Uterus (tissue), 3 donors: ENCODE measurements at regions not wholly inside any gene's neighbourhood (a gene's known extent, or its start where the extent isn't known, plus 50 kb on each side); places are given as distances from the start of the nearest gene placed in this dataset.

ENCODE experiments used
- DNase-seq, 2 donors: peaks; one replicate each; pipeline ENCODE4 v3.0.0-alpha.2; 2019 to 2020
- H3K27ac ChIP-seq, 2 donors: fragments of 200-600 bp; sonication (generic); 1 replicate in 1 of 2; 2 replicates in 1 of 2; pipeline ENCODE4 v1.5.1; 2016 to 2018
- H3K27me3 ChIP-seq, 2 donors: fragments of 200-600 bp; sonication (generic); one replicate each; pipeline ENCODE4 v1.5.1; 2018 to 2019; ENCODE audit warnings: control low read depth in 1 of 2
- H3K36me3 ChIP-seq, 2 donors: fragments of 200-600 bp; sonication (generic); one replicate each; pipeline ENCODE4 v1.5.1; 2019; ENCODE audit warnings: control low read depth in 1 of 2
- H3K4me1 ChIP-seq, 2 donors: fragments of 200-600 bp; sonication (generic); one replicate each; pipeline ENCODE4 v1.5.1; 2018 to 2019; ENCODE audit warnings: control low read depth in 1 of 2
- H3K4me3 ChIP-seq, 2 donors: fragments of 200-600 bp; sonication (generic); 1 replicate in 1 of 2; 2 replicates in 1 of 2; pipeline ENCODE4 v1.5.1; 2018 to 2019; ENCODE audit warnings: mild to moderate bottlenecking in 1 of 2
- H3K9me3 ChIP-seq, 2 donors: fragments of 200-600 bp; sonication (generic); one replicate each; pipeline ENCODE4 v1.5.1; 2019; ENCODE audit warnings: control low read depth in 1 of 2
- CTCF ChIP-seq, 4 experiments: fragments of 200-600 bp in 2 of 4; fragments of 450-650 bp in 2 of 4; sonication (generic) in 2 of 4; IDR thresholded peaks; one replicate each; pipeline ENCODE4 v1.5.1; 2016 to 2019; ENCODE audit warnings: antibody characterized with exemption in 4 of 4, mild to moderate bottlenecking in 2 of 4, moderate library complexity in 1 of 4
- POLR2A ChIP-seq, 2 donors: fragments of 450-650 bp; IDR thresholded peaks; one replicate each; pipeline ENCODE4 v1.6.1; 2016; ENCODE audit warnings: antibody characterized with exemption in 2 of 2, mild to moderate bottlenecking in 1 of 2, moderate library complexity in 1 of 2
- intact Hi-C: fragments of 100-400 bp; cut with DNase I; formaldehyde crosslinking; loops from one replicate; pipeline ENCODE4 v1.15.1; 2023; ENCODE audit warnings: low total_unique reads
- donor health status: DM: yes; HTN: yes; CAD: no.

- intact Hi-C loops = no loop called here
Observed at GRCh38 chr7:85916016-85916415, 727.7 kb upstream of the GRM3 start.

GRCh38 chr7:85914437-85914836 is 727.6 kb upstream of the SEMA3D start:
- no peaks in the 10 kb centered on the region for H3K9me3 ChIP-seq
- no peak for DNase-seq
- intact Hi-C loops = no loop called here
- no peak overlapping the region for H3K4me3 ChIP-seq
- H3K27ac ChIP-seq = no peak overlapping the region
- no peaks in the 10 kb centered on the region for H3K27me3 ChIP-seq
- TF ChIP-seq CTCF (IDR thresholded peaks at IDR 0.05) = no peak
- no peak for TF ChIP-seq POLR2A (IDR thresholded peaks at IDR 0.05)
- no peaks in the 10 kb centered on the region for H3K36me3 ChIP-seq
- H3K4me1 ChIP-seq = no peaks in the 10 kb centered on the region

More at GRCh38 chr7:85916016-85916415, 727.7 kb upstream of the GRM3 start:
- no peaks in the 10 kb centered on the region for H3K4me1 ChIP-seq
- no peak overlapping the region for H3K27ac ChIP-seq
- H3K27me3 ChIP-seq = no peaks in the 10 kb centered on the region
- H3K4me3 ChIP-seq = no peak overlapping the region
- no peak for DNase-seq
- no peak for TF ChIP-seq CTCF (IDR thresholded peaks at IDR 0.05)
- TF ChIP-seq POLR2A (IDR thresholded peaks at IDR 0.05) = no peak
- H3K9me3 ChIP-seq = no peaks in the 10 kb centered on the region
- H3K36me3 ChIP-seq = no peaks in the 10 kb centered on the region

- intact Hi-C loops = no loop called here
- Histone ChIP-seq H3K36me3 (no peaks in the 10 kb centered on the region), H3K9me3 (no peaks in the 10 kb centered on the region), H3K27ac (no peak overlapping the region), H3K4me1 (no peaks in the 10 kb centered on the region), H3K27me3 (no peaks in the 10 kb centered on the region), H3K4me3 (no peak overlapping the region)
- TF ChIP-seq CTCF (IDR thresholded peaks at IDR 0.05) (no peak), POLR2A (IDR thresholded peaks at IDR 0.05) (no peak)
- no peak for DNase-seq
Observed at GRCh38 chr7:85908051-85908450, 721.2 kb upstream of the SEMA3D start.

GRCh38 chr7:85897967-85898366 is 711.1 kb upstream of the SEMA3D start:
- Histone ChIP-seq H3K9me3 (no peaks in the 10 kb centered on the region), H3K27me3 (no peaks in the 10 kb centered on the region), H3K36me3 (no peaks in the 10 kb centered on the region), H3K4me3 (no peak overlapping the region), H3K27ac (no peak overlapping the region), H3K4me1 (no peaks in the 10 kb centered on the region)
- DNase-seq = no peak
- intact Hi-C loops = no loop called here
- TF ChIP-seq POLR2A (IDR thresholded peaks at IDR 0.05) = no peak
- TF ChIP-seq CTCF (IDR thresholded peaks at IDR 0.05) = no peak

DNA sequence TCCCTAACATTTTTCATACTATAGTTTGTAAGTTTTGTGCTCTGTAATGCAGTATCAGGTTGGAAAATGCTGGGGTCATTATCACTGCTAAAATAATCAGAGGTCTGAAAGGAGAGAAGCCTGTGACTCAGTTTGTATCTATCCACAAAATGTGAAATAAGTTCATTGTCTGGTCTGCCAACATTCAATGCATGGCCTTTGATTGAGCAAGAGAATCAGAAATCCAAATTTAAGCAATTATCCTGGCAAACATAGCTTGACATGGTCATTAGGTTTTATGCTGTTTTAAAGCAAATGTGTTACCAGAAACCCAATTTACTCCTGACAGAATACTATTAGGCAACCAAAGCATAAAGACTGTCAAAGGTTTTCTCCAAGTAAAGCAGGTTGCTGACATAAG is 709.7 kb upstream of the SEMA3D start:
- TF ChIP-seq CTCF (IDR thresholded peaks at IDR 0.05) = no peak
- TF ChIP-seq POLR2A (IDR thresholded peaks at IDR 0.05) = no peak

More for the DNA sequence above, 709.7 kb upstream of the SEMA3D start:
- H3K27ac ChIP-seq = no peak overlapping the region
- no peaks in the 10 kb centered on the region for H3K4me1 ChIP-seq
- no peaks in the 10 kb centered on the region for H3K9me3 ChIP-seq
- H3K4me3 ChIP-seq = no peak overlapping the region
- DNase-seq = no peak
- intact Hi-C loops = no loop called here
- no peaks in the 10 kb centered on the region for H3K36me3 ChIP-seq
- no peaks in the 10 kb centered on the region for H3K27me3 ChIP-seq
